Suprapubic skin (tissue), 3 donors: ENCODE measurements at regions not wholly inside any gene's neighbourhood (a gene's known extent, or its start where the extent isn't known, plus 50 kb on each side); places are given as distances from the start of the nearest gene placed in this dataset.

Experiments
- POLR2A ChIP-seq, 2 donors: fragments of 450-650 bp; IDR thresholded peaks; one replicate each; pipeline ENCODE4 v1.6.1; 2017; ENCODE audit warnings: antibody characterized with exemption in 2 of 2, mild to moderate bottlenecking in 2 of 2, moderate library complexity in 2 of 2
- TF ChIP-seq, protein P1 (sequence below), 2 donors: fragments of 200-600 bp in 1 of 2; fragments of 450-650 bp in 1 of 2; sonication (generic) in 1 of 2; IDR thresholded peaks; one replicate each; pipeline ENCODE4 v1.5.1; 2016 to 2019; ENCODE audit warnings: antibody characterized with exemption in 2 of 2, mild to moderate bottlenecking in 1 of 2, moderate library complexity in 1 of 2

DNA sequence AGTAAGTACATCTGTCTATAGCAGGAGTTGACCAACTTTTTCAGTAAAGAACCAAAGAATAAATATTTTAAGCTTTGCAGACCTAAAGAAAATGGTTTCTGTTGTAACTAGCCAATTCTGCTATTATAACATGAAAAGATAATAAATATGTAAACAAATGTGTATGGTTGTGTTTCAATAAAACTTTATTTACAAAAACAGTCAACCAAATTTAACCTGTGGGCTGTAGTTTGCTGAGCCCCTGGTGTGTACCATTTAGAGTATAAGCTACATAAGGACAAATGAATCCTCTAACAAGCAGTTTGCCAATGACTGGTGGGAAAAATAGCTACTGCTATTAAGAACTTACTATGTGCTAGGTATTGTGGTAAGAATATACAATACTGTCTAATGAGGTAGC lies 79.4 kb downstream of the MAIP1 start:
- TF ChIP-seq, protein P1, sequence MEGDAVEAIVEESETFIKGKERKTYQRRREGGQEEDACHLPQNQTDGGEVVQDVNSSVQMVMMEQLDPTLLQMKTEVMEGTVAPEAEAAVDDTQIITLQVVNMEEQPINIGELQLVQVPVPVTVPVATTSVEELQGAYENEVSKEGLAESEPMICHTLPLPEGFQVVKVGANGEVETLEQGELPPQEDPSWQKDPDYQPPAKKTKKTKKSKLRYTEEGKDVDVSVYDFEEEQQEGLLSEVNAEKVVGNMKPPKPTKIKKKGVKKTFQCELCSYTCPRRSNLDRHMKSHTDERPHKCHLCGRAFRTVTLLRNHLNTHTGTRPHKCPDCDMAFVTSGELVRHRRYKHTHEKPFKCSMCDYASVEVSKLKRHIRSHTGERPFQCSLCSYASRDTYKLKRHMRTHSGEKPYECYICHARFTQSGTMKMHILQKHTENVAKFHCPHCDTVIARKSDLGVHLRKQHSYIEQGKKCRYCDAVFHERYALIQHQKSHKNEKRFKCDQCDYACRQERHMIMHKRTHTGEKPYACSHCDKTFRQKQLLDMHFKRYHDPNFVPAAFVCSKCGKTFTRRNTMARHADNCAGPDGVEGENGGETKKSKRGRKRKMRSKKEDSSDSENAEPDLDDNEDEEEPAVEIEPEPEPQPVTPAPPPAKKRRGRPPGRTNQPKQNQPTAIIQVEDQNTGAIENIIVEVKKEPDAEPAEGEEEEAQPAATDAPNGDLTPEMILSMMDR (IDR thresholded peaks at IDR 0.05): no peak
- no peak for TF ChIP-seq POLR2A (IDR thresholded peaks at IDR 0.05)
